Fibroblast of lung (primary cell): ENCODE measurements at regions not wholly inside any gene's neighbourhood (a gene's known extent, or its start where the extent isn't known, plus 50 kb on each side); places are given as distances from the start of the nearest gene placed in this dataset.

Source experiments
- CTCF ChIP-seq, 2 donors: IDR thresholded peaks in 1 of 2; conservative IDR thresholded peaks in 1 of 2; 1 replicate in 1 of 2; 2 replicates in 1 of 2; pipeline ENCODE4 v1.5.1; 2011 to 2012; ENCODE audit warnings: low read length in 2 of 2, control low read depth in 1 of 2, inconsistent platforms in 1 of 2, low read depth in 1 of 2, mild to moderate bottlenecking in 1 of 2
- EZH2 ChIP-seq: IDR thresholded peaks from 2 replicates; pipeline ENCODE4 v1.5.1; 2012; ENCODE audit warnings: low read length, control low read depth, mild to moderate bottlenecking; ENCODE audit errors: missing control alignments

DNA sequence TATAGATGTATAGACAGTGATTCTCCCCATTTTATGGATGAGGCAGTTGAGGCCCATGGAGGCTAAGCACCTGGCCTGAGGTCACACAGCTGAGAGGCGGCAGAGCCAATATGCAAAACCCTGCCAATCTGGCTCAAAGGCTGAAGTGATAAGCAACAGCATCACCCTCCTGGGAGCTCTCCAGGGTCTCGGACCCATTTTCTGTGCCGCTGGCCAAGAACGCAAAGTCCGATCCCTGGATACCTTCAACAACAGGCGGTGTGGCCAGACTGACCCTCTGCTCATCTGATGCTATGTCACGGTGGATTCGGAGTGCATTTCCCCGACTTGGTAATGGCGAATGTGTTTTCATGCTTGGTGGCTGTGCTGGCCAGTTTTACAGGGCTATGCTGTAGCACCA lies 595.0 kb downstream of the TBC1D22A start:
- TF ChIP-seq CTCF (conservative IDR thresholded peaks at IDR 0.05 in 1 of 2, IDR thresholded peaks at IDR 0.05 in 1 of 2; ENCODE audit: low read depth in 1 of 2, low read length in 2 of 2) = no peak
- no peak for TF ChIP-seq EZH2
